ENCODE measurements at regions not wholly inside any gene's neighbourhood (a gene's known extent, or its start where the extent isn't known, plus 50 kb on each side); places are given as distances from the start of the nearest gene placed in this dataset.

DNA sequence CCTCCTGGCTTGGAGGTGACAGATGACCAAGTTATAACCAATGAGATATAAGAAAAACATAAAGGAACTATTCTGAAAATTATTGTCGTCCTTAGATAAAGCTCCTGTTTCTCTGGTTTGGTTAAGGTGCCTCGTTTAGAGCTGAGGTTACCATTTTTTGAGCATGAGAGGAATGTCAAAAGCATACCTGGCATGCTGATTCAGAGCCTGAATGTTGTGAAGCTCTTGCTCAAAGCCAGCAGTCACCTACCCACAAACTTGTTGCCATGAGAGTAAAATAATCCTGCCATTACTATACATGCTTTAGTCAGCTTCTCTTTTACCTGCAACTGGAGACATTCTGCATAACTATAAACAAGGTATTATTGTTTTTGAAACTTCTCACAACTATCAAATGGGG is 1116.2 kb downstream of the DIAPH3 start:
- in situ Hi-C loops (cut with HindIII; ENCODE audit: extremely low pct_ligation_motif_present, low pct_unique_long_range_greater_than_20kb) = no loop called here
- Histone ChIP-seq H3K4me2 (ENCODE audit: low read depth, low read length) (no peak overlapping the region), H3K9ac (ENCODE audit: insufficient read depth, low read depth, low read length) (no peak overlapping the region), H3K27me3 (ENCODE audit: control insufficient read depth in 1 of 2, insufficient read depth in 2 of 2, low read length in 2 of 2) (0 out of 5 replicates have a peak, but pooled peaks cover 0 to 1% of the 10 kb centered on the region in 2 experiments), H3K9me3 (ENCODE audit: low read length) (no peaks in the 10 kb centered on the region), H4K20me1 (ENCODE audit: insufficient read depth, low read length) (no peaks in the 10 kb centered on the region), H3K27ac (ENCODE audit: extremely low read length, insufficient read depth, low read length) (no peak overlapping the region), H3K36me3 (replicated peaks in 1 of 2; ENCODE audit: control insufficient read depth in 1 of 2, insufficient read depth in 2 of 2, low read length in 2 of 2) (no peaks in the 10 kb centered on the region), H3K4me3 (replicated peaks in 1 of 3; ENCODE audit: insufficient read depth in 1 of 3, low read depth in 2 of 3, low read length in 3 of 3) (no peak overlapping the region), H2AFZ (ENCODE audit: low read length) (no peak overlapping the region), H3K79me2 (ENCODE audit: insufficient read depth, low read length) (no peaks in the 10 kb centered on the region), H3K4me1 (ENCODE audit: insufficient read depth, low read length) (no peaks in the 10 kb centered on the region)
- intact Hi-C loops (cut with micrococcal nuclease; ENCODE audit: unreplicated experiment) = no loop called here
- FAIRE-seq (no peak), DNase-seq (ENCODE audit: low spot score) (no peak), ATAC-seq (no peak)
- ChIA-PET POLR2A (no interaction called here), CTCF (ENCODE audit: low intra/inter-chr PET ratio, low total read pairs) (no interaction called here)
- BruUV-seq (replicated peaks) = no TSS peak
- WGBS (ENCODE audit: low lambda C conversion rate) = 2% methylated on average over 2 of the region's 2 CpGs
- TF ChIP-seq, protein P1, sequence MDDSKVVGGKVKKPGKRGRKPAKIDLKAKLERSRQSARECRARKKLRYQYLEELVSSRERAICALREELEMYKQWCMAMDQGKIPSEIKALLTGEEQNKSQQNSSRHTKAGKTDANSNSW (CRISPR knock-in tag; IDR thresholded peaks at IDR 0.05; ENCODE audit: borderline replicate concordance) = no peak
- TF ChIP-seq NAIF1 (CRISPR knock-in tag; IDR thresholded peaks at IDR 0.05; ENCODE audit: borderline replicate concordance) (no peak), ZNF558 (CRISPR knock-in tag; IDR thresholded peaks at IDR 0.05; ENCODE audit: borderline replicate concordance) (no peak), EP300 (IDR thresholded peaks at IDR 0.05; ENCODE audit: low read depth in 2 of 2, low read length in 2 of 2) (no peak), EP300 (CRISPR knock-in tag; IDR thresholded peaks at IDR 0.05; ENCODE audit: borderline replicate concordance) (no peak), NR3C1 (CRISPR knock-in tag; IDR thresholded peaks at IDR 0.05) (no peak), ZNF710 (CRISPR knock-in tag; IDR thresholded peaks at IDR 0.05; ENCODE audit: borderline replicate concordance) (no peak), ZKSCAN5 (CRISPR knock-in tag; IDR thresholded peaks at IDR 0.05) (no peak), SP5 (CRISPR knock-in tag; IDR thresholded peaks at IDR 0.05; ENCODE audit: borderline replicate concordance, low read depth) (no peak), ZNF580 (CRISPR knock-in tag; IDR thresholded peaks at IDR 0.05; ENCODE audit: borderline replicate concordance, low read depth) (no peak), FOXM1 (CRISPR knock-in tag; IDR thresholded peaks at IDR 0.05) (no peak), ARNTL (CRISPR knock-in tag; IDR thresholded peaks at IDR 0.05) (no peak), ETV6 (CRISPR knock-in tag; conservative IDR thresholded peaks at IDR 0.05) (no peak), ZNF382 (CRISPR knock-in tag; IDR thresholded peaks at IDR 0.05; ENCODE audit: borderline replicate concordance) (no peak), RELA (CRISPR knock-in tag; IDR thresholded peaks at IDR 0.05) (no peak), HIC2 (CRISPR knock-in tag; IDR thresholded peaks at IDR 0.05; ENCODE audit: low read depth) (no peak)
- TF ChIP-seq, protein P2, sequence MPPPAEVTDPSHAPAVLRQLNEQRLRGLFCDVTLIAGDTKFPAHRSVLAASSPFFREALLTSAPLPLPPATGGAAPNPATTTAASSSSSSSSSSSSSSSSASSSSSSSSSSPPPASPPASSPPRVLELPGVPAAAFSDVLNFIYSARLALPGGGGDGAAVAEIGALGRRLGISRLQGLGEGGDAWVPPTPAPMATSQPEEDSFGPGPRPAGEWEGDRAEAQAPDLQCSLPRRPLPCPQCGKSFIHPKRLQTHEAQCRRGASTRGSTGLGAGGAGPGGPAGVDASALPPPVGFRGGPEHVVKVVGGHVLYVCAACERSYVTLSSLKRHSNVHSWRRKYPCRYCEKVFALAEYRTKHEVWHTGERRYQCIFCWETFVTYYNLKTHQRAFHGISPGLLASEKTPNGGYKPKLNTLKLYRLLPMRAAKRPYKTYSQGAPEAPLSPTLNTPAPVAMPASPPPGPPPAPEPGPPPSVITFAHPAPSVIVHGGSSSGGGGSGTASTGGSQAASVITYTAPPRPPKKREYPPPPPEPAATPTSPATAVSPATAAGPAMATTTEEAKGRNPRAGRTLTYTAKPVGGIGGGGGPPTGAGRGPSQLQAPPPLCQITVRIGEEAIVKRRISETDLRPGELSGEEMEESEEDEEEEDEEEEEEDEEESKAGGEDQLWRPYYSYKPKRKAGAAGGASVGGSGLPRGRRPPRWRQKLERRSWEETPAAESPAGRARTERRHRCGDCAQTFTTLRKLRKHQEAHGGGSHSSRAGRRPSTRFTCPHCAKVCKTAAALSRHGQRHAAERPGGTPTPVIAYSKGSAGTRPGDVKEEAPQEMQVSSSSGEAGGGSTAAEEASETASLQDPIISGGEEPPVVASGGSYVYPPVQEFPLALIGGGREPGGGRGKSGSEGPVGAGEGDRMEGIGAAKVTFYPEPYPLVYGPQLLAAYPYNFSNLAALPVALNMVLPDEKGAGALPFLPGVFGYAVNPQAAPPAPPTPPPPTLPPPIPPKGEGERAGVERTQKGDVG (CRISPR knock-in tag; IDR thresholded peaks at IDR 0.05; ENCODE audit: borderline replicate concordance) = no peak

Measured in HepG2 (cell line).